ENCODE measurements at regions not wholly inside any gene's neighbourhood (a gene's known extent, or its start where the extent isn't known, plus 50 kb on each side); places are given as distances from the start of the nearest gene placed in this dataset.

DNA sequence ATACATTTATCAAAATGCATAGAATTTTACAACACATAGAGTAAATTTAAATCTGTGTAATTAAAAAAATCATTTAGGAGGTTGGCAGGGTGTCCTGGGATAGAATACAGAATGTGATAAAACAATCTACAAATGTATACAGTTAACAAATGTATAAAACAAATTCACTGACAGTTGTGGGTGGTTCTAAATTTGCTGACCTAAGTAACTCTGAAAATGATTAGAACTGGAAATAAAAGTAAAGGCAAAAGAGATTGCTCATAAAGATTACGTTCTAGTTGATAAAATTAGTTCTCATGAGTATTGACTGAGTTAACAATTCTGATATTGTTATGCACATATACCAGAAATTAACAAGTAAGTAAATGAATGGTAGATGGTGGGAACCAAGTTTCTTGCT is 1827.3 kb upstream of the FLRT2 start:
- H3K4me1 Mint-ChIP-seq: no peaks in the 10 kb centered on the region

DNA sequence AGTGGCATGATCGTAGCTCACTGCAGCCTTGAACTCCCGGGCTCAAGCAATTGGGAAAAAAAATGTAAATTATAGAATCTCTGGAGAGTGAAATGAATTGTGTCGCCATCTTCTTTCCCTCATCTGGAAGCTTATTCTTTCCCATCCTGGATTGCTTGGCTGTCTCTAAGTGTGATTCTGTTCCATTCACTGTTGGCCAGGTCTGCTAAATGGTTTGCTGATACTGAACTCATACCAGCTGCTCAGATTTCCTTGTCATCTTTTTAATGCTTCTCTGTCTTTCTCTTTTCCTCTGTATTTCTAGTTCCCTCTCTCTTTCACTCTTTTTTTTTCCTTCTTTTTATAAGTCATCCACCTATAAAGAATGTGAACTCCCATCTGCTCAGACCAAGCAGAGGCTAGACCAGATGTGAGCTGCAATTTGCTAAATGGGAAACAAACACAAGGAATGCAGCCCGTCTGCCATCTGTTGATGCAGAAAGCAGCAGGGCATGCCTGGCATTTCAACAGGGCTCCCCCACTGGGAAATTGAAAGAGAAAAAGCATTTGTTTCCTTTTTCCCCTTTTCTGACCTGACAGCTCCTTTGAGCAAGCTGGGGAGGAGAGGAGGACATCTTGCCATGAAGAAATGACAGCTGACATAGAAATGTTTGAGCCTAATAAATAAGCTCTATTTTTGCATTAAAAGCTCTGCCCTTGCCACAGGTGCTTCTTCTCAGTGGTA is 1823.6 kb upstream of the FLRT2 start:
- TF ChIP-seq, protein P1, sequence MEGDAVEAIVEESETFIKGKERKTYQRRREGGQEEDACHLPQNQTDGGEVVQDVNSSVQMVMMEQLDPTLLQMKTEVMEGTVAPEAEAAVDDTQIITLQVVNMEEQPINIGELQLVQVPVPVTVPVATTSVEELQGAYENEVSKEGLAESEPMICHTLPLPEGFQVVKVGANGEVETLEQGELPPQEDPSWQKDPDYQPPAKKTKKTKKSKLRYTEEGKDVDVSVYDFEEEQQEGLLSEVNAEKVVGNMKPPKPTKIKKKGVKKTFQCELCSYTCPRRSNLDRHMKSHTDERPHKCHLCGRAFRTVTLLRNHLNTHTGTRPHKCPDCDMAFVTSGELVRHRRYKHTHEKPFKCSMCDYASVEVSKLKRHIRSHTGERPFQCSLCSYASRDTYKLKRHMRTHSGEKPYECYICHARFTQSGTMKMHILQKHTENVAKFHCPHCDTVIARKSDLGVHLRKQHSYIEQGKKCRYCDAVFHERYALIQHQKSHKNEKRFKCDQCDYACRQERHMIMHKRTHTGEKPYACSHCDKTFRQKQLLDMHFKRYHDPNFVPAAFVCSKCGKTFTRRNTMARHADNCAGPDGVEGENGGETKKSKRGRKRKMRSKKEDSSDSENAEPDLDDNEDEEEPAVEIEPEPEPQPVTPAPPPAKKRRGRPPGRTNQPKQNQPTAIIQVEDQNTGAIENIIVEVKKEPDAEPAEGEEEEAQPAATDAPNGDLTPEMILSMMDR (IDR thresholded peaks at IDR 0.05): no peak
- WGBS (ENCODE audit: insufficient coverage): 87% methylated on average over 4 of the region's 4 CpGs
- H3K4me3 ChIP-seq (ENCODE audit: low read length): no peak overlapping the region
- no peaks in the 10 kb centered on the region for H3K36me3 Mint-ChIP-seq
- peaks cover 7 to 18% of the 10 kb centered on the region in 2 donors for H3K9me3 Mint-ChIP-seq
- no peaks in the 10 kb centered on the region for H3K4me1 ChIP-seq (ENCODE audit: control insufficient read depth, insufficient read depth, low read length)
- ATAC-seq: no peak
- H3K36me3 ChIP-seq (ENCODE audit: control insufficient read depth, insufficient read depth, low read length): no peaks in the 10 kb centered on the region
- no peak overlapping the region for H3K27ac ChIP-seq (ENCODE audit: low read length)
- no peaks in the 10 kb centered on the region for H3K27me3 Mint-ChIP-seq (ENCODE audit: low read depth in 2 of 2)
- intact Hi-C loops (cut with micrococcal nuclease): no loop called here
- H3K27ac Mint-ChIP-seq: no peak overlapping the region
- no peaks in the 10 kb centered on the region for H3K27me3 ChIP-seq (ENCODE audit: control insufficient read depth, insufficient read depth, low read length)
- peaks cover 4% of the 10 kb centered on the region for H3K9me3 ChIP-seq (ENCODE audit: control insufficient read depth, insufficient read depth, low read length)
- no peaks in the 10 kb centered on the region for H3K4me1 Mint-ChIP-seq
- H3K4me3 Mint-ChIP-seq: no peak overlapping the region
- no peak for DNase-seq

More for the DNA sequence above, 1827.3 kb upstream of the FLRT2 start:
- TF ChIP-seq, protein P1 (IDR thresholded peaks at IDR 0.05): no peak
- no peak overlapping the region for H3K4me3 Mint-ChIP-seq
- ATAC-seq (no peak), DNase-seq (no peak)
- Histone ChIP-seq H3K4me3 (ENCODE audit: low read length) (no peak overlapping the region), H3K36me3 (ENCODE audit: control insufficient read depth, insufficient read depth, low read length) (no peaks in the 10 kb centered on the region), H3K9me3 (ENCODE audit: control insufficient read depth, insufficient read depth, low read length) (peaks cover 4% of the 10 kb centered on the region), H3K27ac (ENCODE audit: low read length) (no peak overlapping the region), H3K4me1 (ENCODE audit: control insufficient read depth, insufficient read depth, low read length) (no peaks in the 10 kb centered on the region), H3K27me3 (ENCODE audit: control insufficient read depth, insufficient read depth, low read length) (no peaks in the 10 kb centered on the region)
- peaks cover 6% of the 10 kb centered on the region for H3K36me3 Mint-ChIP-seq
- no peak overlapping the region for H3K27ac Mint-ChIP-seq
- 80% methylated on average over 1 of the region's 1 CpG for WGBS (ENCODE audit: insufficient coverage)
- intact Hi-C loops (cut with micrococcal nuclease): no loop called here
- H3K27me3 Mint-ChIP-seq (ENCODE audit: low read depth in 2 of 2): no peaks in the 10 kb centered on the region
- peaks cover 10 to 20% of the 10 kb centered on the region in 2 donors for H3K9me3 Mint-ChIP-seq

DNA sequence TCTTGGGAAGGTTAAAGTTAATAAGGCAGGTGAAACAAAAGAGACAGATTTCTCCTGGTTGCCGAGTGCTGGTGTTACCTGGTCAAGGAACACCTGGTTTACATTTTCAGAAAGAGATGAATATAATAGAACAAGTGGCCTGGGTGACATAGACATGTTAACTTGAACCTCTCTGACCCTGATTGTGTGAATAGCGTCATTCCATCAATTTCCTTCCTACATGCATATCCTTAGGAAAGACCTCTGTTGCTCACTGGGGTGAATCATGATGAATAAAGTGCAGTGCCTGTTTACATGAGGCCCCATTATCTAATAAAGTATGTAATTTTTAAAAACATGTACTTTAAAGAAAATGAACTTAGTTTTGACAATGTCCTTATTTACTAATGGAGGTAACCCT is 1822.9 kb upstream of the FLRT2 start:
- Histone ChIP-seq H3K27me3 (ENCODE audit: control insufficient read depth, insufficient read depth, low read length) (no peaks in the 10 kb centered on the region), H3K4me1 (ENCODE audit: control insufficient read depth, insufficient read depth, low read length) (no peaks in the 10 kb centered on the region), H3K27ac (ENCODE audit: low read length) (no peak overlapping the region), H3K9me3 (ENCODE audit: control insufficient read depth, insufficient read depth, low read length) (peaks cover 4% of the 10 kb centered on the region), H3K4me3 (ENCODE audit: low read length) (no peak overlapping the region), H3K36me3 (ENCODE audit: control insufficient read depth, insufficient read depth, low read length) (no peaks in the 10 kb centered on the region)
- H3K9me3 Mint-ChIP-seq: peaks cover 7 to 18% of the 10 kb centered on the region in 2 donors
- WGBS (ENCODE audit: insufficient coverage): 100% methylated on average over 1 of the region's 2 CpGs
- H3K27ac Mint-ChIP-seq: no peak overlapping the region
- intact Hi-C loops (cut with micrococcal nuclease): no loop called here
- DNase-seq: no peak
- ATAC-seq: no peak
- no peaks in the 10 kb centered on the region for H3K4me1 Mint-ChIP-seq
- no peaks in the 10 kb centered on the region for H3K36me3 Mint-ChIP-seq
- no peaks in the 10 kb centered on the region for H3K27me3 Mint-ChIP-seq (ENCODE audit: low read depth in 2 of 2)
- TF ChIP-seq, protein P1 (IDR thresholded peaks at IDR 0.05): no peak
- H3K4me3 Mint-ChIP-seq: no peak overlapping the region

DNA sequence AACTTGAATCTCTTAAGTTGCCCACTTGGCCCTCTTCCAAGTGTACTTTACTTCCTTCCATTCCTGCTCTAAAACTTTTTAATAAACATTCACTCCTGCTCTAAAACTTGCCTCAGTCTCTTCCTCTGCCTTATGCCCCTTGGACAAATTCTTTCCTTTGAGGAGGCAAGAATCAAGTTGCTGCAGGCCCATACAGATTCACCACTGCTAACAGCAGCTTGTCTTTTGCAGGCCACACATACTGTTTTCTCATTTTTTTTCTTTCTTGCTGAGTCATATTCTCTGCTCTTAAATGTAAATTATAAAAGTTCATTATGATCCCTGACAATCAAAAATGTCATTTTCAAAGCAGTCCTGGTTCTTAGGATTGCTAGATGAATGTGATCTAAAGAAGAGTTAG is 1820.8 kb upstream of the FLRT2 start:
- peaks cover 4% of the 10 kb centered on the region for H3K9me3 ChIP-seq (ENCODE audit: control insufficient read depth, insufficient read depth, low read length)
- H3K27ac Mint-ChIP-seq: no peak overlapping the region
- no peak overlapping the region for H3K4me3 Mint-ChIP-seq

More for the DNA sequence above, 1820.8 kb upstream of the FLRT2 start:
- H3K27me3 Mint-ChIP-seq (ENCODE audit: low read depth in 2 of 2): no peaks in the 10 kb centered on the region
- H3K4me1 Mint-ChIP-seq: no peaks in the 10 kb centered on the region
- Histone ChIP-seq H3K27ac (ENCODE audit: low read length) (no peak overlapping the region), H3K27me3 (ENCODE audit: control insufficient read depth, insufficient read depth, low read length) (no peaks in the 10 kb centered on the region), H3K4me3 (ENCODE audit: low read length) (no peak overlapping the region), H3K4me1 (ENCODE audit: control insufficient read depth, insufficient read depth, low read length) (no peaks in the 10 kb centered on the region), H3K36me3 (ENCODE audit: control insufficient read depth, insufficient read depth, low read length) (no peaks in the 10 kb centered on the region)
- intact Hi-C loops (cut with micrococcal nuclease): no loop called here
- ATAC-seq (no peak), DNase-seq (no peak)
- H3K36me3 Mint-ChIP-seq: no peaks in the 10 kb centered on the region
- TF ChIP-seq, protein P1 (IDR thresholded peaks at IDR 0.05): no peak
- peaks cover 8 to 14% of the 10 kb centered on the region in 2 donors for H3K9me3 Mint-ChIP-seq

All from natural killer cell (primary cell).